HS-27A (cell line): ENCODE measurements at regions not wholly inside any gene's neighbourhood (a gene's known extent, or its start where the extent isn't known, plus 50 kb on each side); places are given as distances from the start of the nearest gene placed in this dataset.

Experiments
- DNase-seq: peaks from one replicate; pipeline ENCODE4 v3.0.0-alpha.2; 2012; ENCODE audit warnings: low read depth, missing footprints

- DNase-seq, result no peak
Observed at GRCh38 chr13:85665286-85665685, 133.9 kb downstream of the SLITRK6 start.

GRCh38 chr13:85663856-85664255 lies 135.4 kb downstream of the SLITRK6 start:
- no peak for DNase-seq

GRCh38 chr13:85662186-85662585 lies 137.0 kb downstream of the SLITRK6 start:
- no peak for DNase-seq

GRCh38 chr13:85661675-85662074 lies 137.5 kb downstream of the SLITRK6 start:
- no peak for DNase-seq

GRCh38 chr13:85659493-85659892 lies 139.7 kb downstream of the SLITRK6 start:
- DNase-seq, result no peak

GRCh38 chr13:85657942-85658341 lies 141.3 kb downstream of the SLITRK6 start:
- DNase-seq, result no peak

- DNase-seq, result no peak
Observed at GRCh38 chr13:85655040-85655439, 144.2 kb downstream of the SLITRK6 start.

GRCh38 chr13:85654227-85654626 lies 145.0 kb downstream of the SLITRK6 start:
- no peak for DNase-seq

- no peak for DNase-seq
Observed at GRCh38 chr13:85653681-85654080, 145.5 kb downstream of the SLITRK6 start.

- no peak for DNase-seq
Observed at GRCh38 chr13:85652491-85652890, 146.7 kb downstream of the SLITRK6 start.

GRCh38 chr13:85651440-85651839 lies 147.8 kb downstream of the SLITRK6 start:
- DNase-seq, result no peak

- DNase-seq, result no peak
Observed at GRCh38 chr13:85650613-85651012, 148.6 kb downstream of the SLITRK6 start.

GRCh38 chr13:85640727-85641126 lies 158.5 kb downstream of the SLITRK6 start:
- DNase-seq, result no peak

- no peak for DNase-seq
Observed at GRCh38 chr13:85638815-85639393, 160.3 kb downstream of the SLITRK6 start.

GRCh38 chr13:85638265-85638664 lies 161.0 kb downstream of the SLITRK6 start:
- no peak for DNase-seq

GRCh38 chr13:85632526-85633195 lies 166.6 kb downstream of the SLITRK6 start:
- DNase-seq, result no peak

- no peak for DNase-seq
Observed at GRCh38 chr13:85631801-85632200, 167.4 kb downstream of the SLITRK6 start.

GRCh38 chr13:85626603-85627002 lies 172.6 kb downstream of the SLITRK6 start:
- no peak for DNase-seq

GRCh38 chr13:85619321-85619720 lies 179.9 kb downstream of the SLITRK6 start:
- no peak for DNase-seq

- no peak for DNase-seq
Observed at GRCh38 chr13:85618521-85618920, 180.7 kb downstream of the SLITRK6 start.

- no peak for DNase-seq
Observed at GRCh38 chr13:85616275-85616674, 182.9 kb downstream of the SLITRK6 start.

GRCh38 chr13:85615031-85615430 lies 184.2 kb downstream of the SLITRK6 start:
- no peak for DNase-seq

- no peak for DNase-seq
Observed at GRCh38 chr13:85610024-85610423, 189.2 kb downstream of the SLITRK6 start.

GRCh38 chr13:85608255-85608829 lies 190.9 kb downstream of the SLITRK6 start:
- no peak for DNase-seq
